CD4-positive, alpha-beta T cell (primary cell): ENCODE measurements at regions not wholly inside any gene's neighbourhood (a gene's known extent, or its start where the extent isn't known, plus 50 kb on each side); places are given as distances from the start of the nearest gene placed in this dataset.

Experiments used
- ATAC-seq: fragments of 200-7000 bp; cut with Tn5 transposase; one replicate; pipeline ENCODE4 v1.10.0; 2022; ENCODE audit warnings: mild to moderate bottlenecking; ENCODE audit not compliant: poor library complexity
- CTCF ChIA-PET: fragments of 350-600 bp; sonication (Branson Sonifier 250); formaldehyde crosslinking; loops from one replicate; lab custom pipeline; 2021; ENCODE audit warnings: antibody characterized with exemption, inconsistent platforms; lab: Charles Lee
- POLR2A ChIA-PET: fragments of 350-600 bp; sonication (Branson Sonifier 250); formaldehyde crosslinking; loops from one replicate; lab custom pipeline; 2021; ENCODE audit warnings: antibody characterized with exemption, inconsistent platforms; lab: Charles Lee
- DNase-seq, 14 experiments: peaks; one replicate each; pipeline ENCODE4 v3.0.0-alpha.2; 2013 to 2020; ENCODE audit warnings: mixed read lengths in 2 of 14
- H3K27ac ChIP-seq, 2 donors: one replicate each; pipeline versions ENCODE4 v1.5.1 to v1.7.0; 2013; ENCODE audit warnings: low read length in 2 of 2, low read depth in 1 of 2, mild to moderate bottlenecking in 1 of 2
- H3K27me3 ChIP-seq, 2 experiments: 1 replicate in 1 of 2; 2 replicates in 1 of 2; pipeline versions ENCODE4 v1.6.1 to v1.7.0; 2013; ENCODE audit warnings: low read length in 2 of 2, control low read depth in 1 of 2, mild to moderate bottlenecking in 1 of 2, moderate library complexity in 1 of 2; ENCODE audit not compliant: insufficient read depth in 2 of 2, control insufficient read depth in 1 of 2
- H3K36me3 ChIP-seq: one replicate; pipeline ENCODE4 v1.6.1; 2013; ENCODE audit warnings: low read length, control low read depth; ENCODE audit not compliant: insufficient read depth
- H3K4me1 ChIP-seq: one replicate; pipeline ENCODE4 v1.6.1; 2013; ENCODE audit warnings: low read length, control low read depth; ENCODE audit not compliant: insufficient read depth
- H3K4me3 ChIP-seq: one replicate; pipeline ENCODE4 v1.5.1; 2013; ENCODE audit warnings: mild to moderate bottlenecking, low read length, moderate library complexity
- H3K9me3 ChIP-seq, 2 experiments: 1 replicate in 1 of 2; 2 replicates in 1 of 2; pipeline versions ENCODE4 v1.6.1 to v1.7.0; 2013; ENCODE audit warnings: low read length in 2 of 2, mild to moderate bottlenecking in 2 of 2, control low read depth in 1 of 2, moderate library complexity in 1 of 2; ENCODE audit not compliant: control insufficient read depth in 1 of 2, insufficient read depth in 1 of 2
- H3K27ac Mint-ChIP-seq: one replicate; pipeline ENCODE4 v1.8.0; 2020; ENCODE audit warnings: mixed read lengths
- H3K27me3 Mint-ChIP-seq: one replicate; pipeline ENCODE4 v1.8.0; 2021; ENCODE audit warnings: mixed read lengths
- H3K36me3 Mint-ChIP-seq: one replicate; pipeline ENCODE4 v1.8.0; 2021; ENCODE audit warnings: low read depth, mixed read lengths
- H3K4me1 Mint-ChIP-seq: one replicate; pipeline ENCODE4 v1.8.0; 2021; ENCODE audit warnings: low read depth, mixed read lengths
- H3K4me3 Mint-ChIP-seq: one replicate; pipeline ENCODE4 v1.8.0; 2020; ENCODE audit warnings: mild to moderate bottlenecking, mixed read lengths
- H3K9me3 Mint-ChIP-seq: one replicate; pipeline ENCODE4 v1.8.0; 2020; ENCODE audit warnings: mixed read lengths
- CTCF ChIP-seq: fragments of 200-600 bp; IDR thresholded peaks from one replicate; pipeline ENCODE4 v1.8.0; 2022; ENCODE audit warnings: antibody characterized with exemption, mild to moderate bottlenecking
- intact Hi-C, 2 experiments: fragments of 100-400 bp; cut with DNase I in 1 of 2; cut with micrococcal nuclease in 1 of 2; formaldehyde crosslinking; loops; one replicate each; pipeline versions ENCODE4 v1.15.1 to v1.9.0; 2023 to 2025; cut with DNase I, micrococcal nuclease

DNA sequence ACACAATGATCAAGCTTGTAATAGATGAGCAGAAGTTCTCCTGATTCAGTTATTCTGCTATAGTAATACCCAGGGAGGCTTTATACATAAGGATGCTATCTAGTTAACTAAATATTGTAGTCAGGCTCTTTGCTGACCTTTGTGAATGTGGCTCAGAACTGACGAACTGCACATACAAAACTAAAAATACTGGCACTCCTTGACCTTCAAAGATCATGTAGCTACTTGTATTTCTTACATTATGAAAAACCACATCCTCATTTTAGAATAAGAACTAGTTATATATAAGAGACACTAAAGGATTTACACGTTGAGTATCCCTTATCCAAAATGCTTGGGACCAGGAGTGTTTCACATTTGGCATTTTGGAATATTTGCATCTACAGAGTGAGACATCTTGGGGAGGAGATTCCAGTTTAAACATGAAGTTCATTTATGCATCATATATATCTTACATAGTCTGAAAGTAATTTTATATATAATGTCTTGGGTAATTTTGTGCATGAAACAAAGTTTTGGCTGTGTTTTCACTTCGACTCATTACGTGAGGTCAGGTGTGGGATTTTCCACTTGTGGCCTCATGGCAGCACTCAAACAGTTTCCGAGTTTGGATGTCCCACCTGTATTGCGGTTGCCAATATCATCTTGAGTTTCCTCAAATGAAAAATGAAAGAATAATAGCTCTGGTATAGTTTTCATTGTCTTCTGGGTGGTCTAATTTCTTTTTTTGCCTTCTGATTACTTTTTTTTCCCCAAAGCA, 58.4 kb upstream of the FBXL7 start:
- ATAC-seq: no peak
- H3K27ac Mint-ChIP-seq: no peak overlapping the region
- Histone ChIP-seq H3K27me3 (no peaks in the 10 kb centered on the region), H3K27ac (no peak overlapping the region), H3K4me1 (no peaks in the 10 kb centered on the region), H3K9me3 (no peaks in the 10 kb centered on the region), H3K36me3 (no peaks in the 10 kb centered on the region), H3K4me3 (no peak overlapping the region)
- no peaks in the 10 kb centered on the region for H3K4me1 Mint-ChIP-seq
- H3K9me3 Mint-ChIP-seq: peaks cover 19% of the 10 kb centered on the region
- H3K27me3 Mint-ChIP-seq: no peaks in the 10 kb centered on the region
- POLR2A ChIA-PET: no interaction called here
- no peak for TF ChIP-seq CTCF
- DNase-seq: no peak
- H3K36me3 Mint-ChIP-seq: no peaks in the 10 kb centered on the region
- H3K4me3 Mint-ChIP-seq: no peak overlapping the region
- intact Hi-C loops: no loop called here
- CTCF ChIA-PET: interaction anchor here (0.6 kb wide), 1 partner anchor 12 kb away, joined by 3 read pairs; no protein-coding TSS in a partner anchor

- Mint-ChIP-seq H3K4me3 (no peak overlapping the region), H3K27me3 (no peaks in the 10 kb centered on the region), H3K9me3 (peaks cover 23% of the 10 kb centered on the region), H3K27ac (no peak overlapping the region), H3K4me1 (no peaks in the 10 kb centered on the region), H3K36me3 (no peaks in the 10 kb centered on the region)
- no peaks in the 10 kb centered on the region for H3K27me3 ChIP-seq
- TF ChIP-seq CTCF: no peak
- CTCF ChIA-PET: no interaction called here
- no peaks in the 10 kb centered on the region for H3K36me3 ChIP-seq
- DNase-seq (no peak), ATAC-seq (no peak)
- no peaks in the 10 kb centered on the region for H3K9me3 ChIP-seq
- no peak overlapping the region for H3K4me3 ChIP-seq
- intact Hi-C loops: no loop called here
- H3K4me1 ChIP-seq: no peaks in the 10 kb centered on the region
- POLR2A ChIA-PET: no interaction called here
- H3K27ac ChIP-seq: no peak overlapping the region
Observed at GRCh38 chr5:15440434-15440833, 59.5 kb upstream of the FBXL7 start.

DNA sequence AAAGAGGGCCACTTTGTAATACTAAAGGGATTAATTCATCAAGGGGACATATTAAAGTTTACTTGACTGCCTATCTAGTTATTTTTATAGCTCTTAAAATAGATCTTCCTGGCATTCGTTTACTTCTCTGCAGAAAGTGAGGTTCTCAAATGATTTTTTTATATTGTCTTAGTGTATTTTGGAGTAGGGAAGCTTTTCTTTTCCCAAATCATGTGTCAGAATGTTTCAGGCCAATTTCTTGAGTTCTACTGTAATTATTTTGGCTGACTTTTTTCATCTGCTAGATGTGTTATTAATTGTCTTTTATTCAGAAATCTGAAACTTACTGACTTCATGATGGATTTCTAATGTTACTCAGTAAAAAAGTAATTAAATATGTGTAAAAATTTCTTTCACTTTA, 60.2 kb upstream of the FBXL7 start:
- Mint-ChIP-seq H3K27me3 (no peaks in the 10 kb centered on the region), H3K9me3 (peaks cover 23% of the 10 kb centered on the region), H3K4me3 (no peak overlapping the region), H3K27ac (no peak overlapping the region), H3K4me1 (no peaks in the 10 kb centered on the region), H3K36me3 (no peaks in the 10 kb centered on the region)
- ChIA-PET POLR2A (no interaction called here), CTCF (no interaction called here)
- no peak for TF ChIP-seq CTCF
- ATAC-seq (no peak), DNase-seq (no peak)
- H3K27ac ChIP-seq: no peak overlapping the region
- H3K27me3 ChIP-seq: no peaks in the 10 kb centered on the region
- H3K9me3 ChIP-seq: no peaks in the 10 kb centered on the region
- no peaks in the 10 kb centered on the region for H3K4me1 ChIP-seq
- H3K36me3 ChIP-seq: no peaks in the 10 kb centered on the region
- H3K4me3 ChIP-seq: no peak overlapping the region
- intact Hi-C loops: no loop called here
